NCI-H2029 (cell line): ENCODE measurements at regions not wholly inside any gene's neighbourhood (a gene's known extent, or its start where the extent isn't known, plus 50 kb on each side); places are given as distances from the start of the nearest gene placed in this dataset.
"Not testable (repeated sequence)": the region's sequence is repeated elsewhere in the genome, so short reads cannot be mapped to it uniquely, and the experiment has no call there.

Experiments used
- DNase-seq: peaks from one replicate; lab custom pipeline; 2025; lab: John Stamatoyannopoulos, UW

DNA sequence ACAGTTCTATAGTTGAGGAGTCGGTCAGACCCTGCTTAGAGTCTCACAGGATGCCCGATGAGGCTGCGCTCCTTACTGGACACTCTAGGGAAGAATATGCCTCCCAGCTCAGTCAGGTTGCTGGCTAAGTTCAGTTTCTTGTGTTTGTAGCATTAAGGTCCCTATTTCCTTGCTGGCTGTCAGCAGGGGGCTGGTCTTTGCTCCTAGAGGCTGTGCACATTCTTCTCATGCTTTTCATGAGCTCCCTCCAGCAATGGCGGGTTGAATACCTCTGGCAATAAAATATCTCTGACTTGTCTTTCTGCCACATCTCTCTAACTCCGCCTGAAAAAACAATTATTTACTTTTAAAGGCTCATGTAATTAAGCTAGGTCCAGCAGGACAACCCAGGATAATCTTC lies 79.4 kb upstream of the DNAJC10 start:
- no peak for DNase-seq

- no peak for DNase-seq
Observed at GRCh38 chr2:182638667-182639066, 77.4 kb upstream of the DNAJC10 start.

- DNase-seq, result no peak
Observed at GRCh38 chr2:182639971-182640370, 76.1 kb upstream of the DNAJC10 start.

GRCh38 chr2:182642328-182642727 lies 73.7 kb upstream of the DNAJC10 start:
- DNase-seq, result no peak

DNA sequence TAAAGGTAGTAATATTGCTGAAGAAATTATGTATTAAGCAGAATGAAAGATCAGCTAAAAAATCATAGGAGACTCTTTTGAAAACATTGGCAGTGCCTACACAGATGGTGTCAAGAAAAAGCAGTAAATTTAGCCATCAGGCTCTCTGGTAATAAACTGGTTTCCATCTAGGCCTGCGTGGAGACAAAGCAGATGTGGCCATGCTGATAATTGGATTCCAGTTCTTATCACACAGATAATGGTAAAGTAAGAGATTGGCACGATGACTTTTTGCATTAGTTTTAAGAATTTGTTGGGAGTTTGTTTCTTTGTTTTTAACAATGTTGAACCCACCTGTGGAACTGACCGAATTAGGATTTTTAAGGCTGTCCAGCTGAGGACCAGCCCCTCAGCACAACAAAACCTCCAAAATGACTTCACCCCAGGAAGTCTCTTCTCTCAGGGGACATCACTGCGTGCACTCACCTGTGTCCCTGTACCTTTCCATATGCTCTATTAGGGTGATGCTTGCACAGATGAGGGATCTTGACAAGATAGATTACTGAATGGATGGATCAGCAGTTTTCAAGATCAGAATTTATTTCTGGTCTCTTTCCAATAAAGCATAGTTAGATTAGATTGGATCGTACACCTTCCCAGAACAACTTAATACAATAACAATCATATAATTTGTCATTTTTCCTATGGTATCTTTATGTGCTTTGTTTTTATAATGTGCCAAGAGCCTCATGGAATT lies 69.1 kb upstream of the DNAJC10 start:
- DNase-seq, result no peak

- no peak for DNase-seq
Observed at GRCh38 chr2:182647499-182647787, 68.6 kb upstream of the DNAJC10 start.

DNA sequence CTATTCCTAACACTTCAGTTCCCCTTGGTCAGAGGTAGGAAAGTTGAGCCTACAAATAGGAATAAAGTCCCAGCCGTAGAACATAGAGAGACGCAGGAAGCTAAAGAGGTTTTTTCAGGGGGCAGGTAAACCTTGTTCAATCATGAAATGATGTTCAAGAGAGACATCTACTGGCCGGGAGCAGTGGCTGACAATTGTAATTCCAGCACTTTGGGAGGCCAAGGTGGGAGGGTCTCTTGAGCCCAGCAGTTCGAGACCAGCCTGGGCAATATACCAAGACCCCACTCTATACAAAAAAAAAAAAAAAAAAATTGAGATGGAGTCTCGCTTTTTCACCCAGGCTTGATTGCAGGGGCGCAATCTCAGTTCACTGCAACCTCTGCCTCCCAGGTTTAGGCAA lies 66.7 kb upstream of the DNAJC10 start:
- peak; percentile 45 for DNase-seq

GRCh38 chr2:182650704-182651103 lies 65.4 kb upstream of the DNAJC10 start:
- peak; percentile 22 for DNase-seq

DNA sequence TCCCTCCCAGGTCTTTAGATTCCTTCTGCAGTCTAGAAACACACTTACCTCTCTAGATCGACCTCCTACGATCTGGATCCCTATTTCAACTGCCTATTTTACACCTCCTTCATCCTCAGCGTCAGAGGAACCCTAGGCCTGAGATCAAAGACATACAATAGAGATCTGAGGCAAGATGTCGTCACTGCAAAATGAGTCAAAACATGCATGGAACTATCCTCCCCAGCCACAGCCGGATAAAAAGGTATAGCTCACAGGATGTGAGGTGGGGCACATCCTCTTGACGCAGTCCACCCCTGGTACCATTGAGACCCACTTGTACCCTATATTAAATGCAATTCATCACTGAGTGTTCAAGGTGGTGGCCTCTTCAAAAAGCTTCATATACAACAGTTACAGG lies 63.7 kb upstream of the DNAJC10 start:
- no peak for DNase-seq

DNA sequence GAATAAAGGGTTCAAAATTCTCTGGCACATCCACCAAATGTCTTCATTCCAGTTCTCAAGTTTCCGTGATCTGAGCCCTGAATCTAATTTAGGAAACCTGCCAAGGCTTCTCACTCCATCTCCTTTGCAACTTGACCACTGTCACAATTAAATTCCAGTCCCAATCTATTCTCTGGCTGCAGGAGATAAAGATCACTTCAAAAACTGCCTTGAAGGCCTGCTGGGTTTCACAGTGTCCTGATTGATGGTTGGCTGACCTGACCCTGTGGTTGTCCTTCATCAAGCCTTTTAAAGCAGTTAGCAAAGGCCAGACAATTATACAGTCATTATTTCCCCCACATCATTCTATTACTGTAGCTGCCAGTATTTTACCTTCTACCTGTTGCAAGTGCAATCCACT lies 60.3 kb upstream of the DNAJC10 start:
- no peak for DNase-seq

DNA sequence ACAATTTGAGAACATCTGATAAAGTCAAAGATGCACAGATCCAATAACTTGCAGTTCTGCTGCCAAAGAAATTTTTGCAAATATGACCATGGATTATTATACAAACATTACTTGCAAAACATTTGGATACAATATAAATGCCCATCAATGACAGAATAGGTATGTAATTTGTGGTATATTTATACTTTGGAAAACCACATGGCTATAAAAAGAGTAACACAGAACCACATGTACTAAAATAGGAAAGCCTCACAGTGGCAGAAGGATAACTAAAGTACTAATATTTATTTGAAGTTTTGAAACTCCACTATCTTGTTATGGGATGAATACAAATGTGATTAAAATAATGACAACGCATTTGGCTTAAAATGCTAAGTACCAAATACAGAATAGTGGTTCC lies 51.8 kb upstream of the DNAJC10 start:
- DNase-seq, result no peak

GRCh38 chr2:182665500-182665899 lies 50.6 kb upstream of the DNAJC10 start:
- not testable (repeated sequence) for DNase-seq
